ENCODE measurements at regions not wholly inside any gene's neighbourhood (a gene's known extent, or its start where the extent isn't known, plus 50 kb on each side); places are given as distances from the start of the nearest gene placed in this dataset.

- DNase-seq (ENCODE audit: low spot score) (no peak), FAIRE-seq (no peak)
Observed at GRCh38 chr16:49081086-49081485, 200.6 kb downstream of the CBLN1 start.

GRCh38 chr16:49078571-49078970 is 203.1 kb downstream of the CBLN1 start:
- DNase-seq (ENCODE audit: low spot score) (no peak), FAIRE-seq (no peak)

GRCh38 chr16:49078104-49078503 is 203.5 kb downstream of the CBLN1 start:
- DNase-seq (ENCODE audit: low spot score) (no peak), FAIRE-seq (no peak)

- DNase-seq (ENCODE audit: low spot score) (no peak), FAIRE-seq (no peak)
Observed at GRCh38 chr16:49075709-49076108, 205.9 kb downstream of the CBLN1 start.

- no peak for FAIRE-seq
Observed at GRCh38 chr16:49068224-49068623, 213.4 kb downstream of the CBLN1 start.

GRCh38 chr16:49067776-49068175 is 213.9 kb downstream of the CBLN1 start:
- no peak for DNase-seq (ENCODE audit: low spot score)
- FAIRE-seq = no peak

More at GRCh38 chr16:49068224-49068623, 213.4 kb downstream of the CBLN1 start:
- DNase-seq (ENCODE audit: low spot score) = no peak

GRCh38 chr16:49061137-49061714 is 220.4 kb downstream of the CBLN1 start:
- DNase-seq (ENCODE audit: low spot score) (no peak), FAIRE-seq (no peak)

GRCh38 chr16:49060728-49061127 is 220.9 kb downstream of the CBLN1 start:
- FAIRE-seq (no peak), DNase-seq (ENCODE audit: low spot score) (no peak)

- DNase-seq (ENCODE audit: low spot score) = no peak
- FAIRE-seq = no peak
Observed at GRCh38 chr16:49058382-49058781, 223.3 kb downstream of the CBLN1 start.

GRCh38 chr16:49057936-49058335 is 223.7 kb downstream of the CBLN1 start:
- no peak for FAIRE-seq

GRCh38 chr16:49057391-49057790 is 224.2 kb downstream of the CBLN1 start:
- DNase-seq (ENCODE audit: low spot score) (no peak), FAIRE-seq (no peak)

More at GRCh38 chr16:49057936-49058335, 223.7 kb downstream of the CBLN1 start:
- DNase-seq (ENCODE audit: low spot score) = no peak

- DNase-seq (ENCODE audit: low spot score) (no peak), FAIRE-seq (no peak)
Observed at GRCh38 chr16:49056546-49056945, 225.1 kb downstream of the CBLN1 start.

GRCh38 chr16:49055824-49056545 is 225.7 kb downstream of the CBLN1 start:
- DNase-seq (ENCODE audit: low spot score) (no peak), FAIRE-seq (no peak)

- FAIRE-seq = no peak
- no peak for DNase-seq (ENCODE audit: low spot score)
Observed at GRCh38 chr16:49055291-49055690, 226.3 kb downstream of the CBLN1 start.

GRCh38 chr16:49054606-49055005 is 227.0 kb downstream of the CBLN1 start:
- DNase-seq (ENCODE audit: low spot score) (no peak), FAIRE-seq (no peak)

GRCh38 chr16:49052846-49053245 is 228.8 kb downstream of the CBLN1 start:
- DNase-seq (ENCODE audit: low spot score) (no peak), FAIRE-seq (no peak)

GRCh38 chr16:49051576-49051975 is 230.1 kb downstream of the CBLN1 start:
- DNase-seq (ENCODE audit: low spot score) (no peak), FAIRE-seq (no peak)

- FAIRE-seq = no peak
Observed at GRCh38 chr16:49050607-49051006, 231.0 kb downstream of the CBLN1 start.

GRCh38 chr16:49049644-49050043 is 232.0 kb downstream of the CBLN1 start:
- no peak for FAIRE-seq
- no peak for DNase-seq (ENCODE audit: low spot score)

More at GRCh38 chr16:49050607-49051006, 231.0 kb downstream of the CBLN1 start:
- DNase-seq (ENCODE audit: low spot score) = no peak

GRCh38 chr16:49049191-49049590 is 232.4 kb downstream of the CBLN1 start:
- DNase-seq (ENCODE audit: low spot score) (no peak), FAIRE-seq (no peak)

GRCh38 chr16:49048557-49048956 is 233.1 kb downstream of the CBLN1 start:
- FAIRE-seq = peak; percentile 44

GRCh38 chr16:49036126-49036525 is 245.5 kb downstream of the CBLN1 start:
- FAIRE-seq (no peak), DNase-seq (ENCODE audit: low spot score) (no peak)

More at GRCh38 chr16:49048557-49048956, 233.1 kb downstream of the CBLN1 start:
- DNase-seq (ENCODE audit: low spot score) = peak; percentile 89

GRCh38 chr16:49027420-49027819 is 254.2 kb downstream of the CBLN1 start:
- DNase-seq (ENCODE audit: low spot score) = no peak
- FAIRE-seq = no peak
